ENCODE measurements at regions not wholly inside any gene's neighbourhood (a gene's known extent, or its start where the extent isn't known, plus 50 kb on each side); places are given as distances from the start of the nearest gene placed in this dataset.
"Not testable (repeated sequence)": the region's sequence is repeated elsewhere in the genome, so short reads cannot be mapped to it uniquely, and the experiment has no call there.

DNA sequence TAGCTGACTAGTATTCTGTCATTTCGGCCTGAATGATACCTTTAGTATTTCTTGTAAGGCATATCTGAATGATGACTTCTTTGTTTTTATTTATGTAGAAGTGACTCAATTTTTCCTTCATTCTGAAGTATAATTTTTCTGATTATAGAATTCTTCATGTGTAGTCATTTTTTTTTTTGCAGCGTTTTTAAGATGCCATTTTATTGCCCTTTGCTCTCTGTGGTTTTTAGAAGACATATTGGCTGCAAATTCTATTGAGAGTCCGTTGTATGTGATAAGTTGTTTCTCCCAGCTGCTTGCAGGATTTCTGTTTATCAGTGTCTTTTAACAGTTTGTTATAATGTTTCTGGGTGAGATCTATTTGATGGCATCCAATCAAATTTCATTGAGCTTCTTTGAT lies 1224.8 kb downstream of the JRKL start:
- no peak for DNase-seq

- DNase-seq, result no peak
Measured at GRCh38 chr11:97615546-97615945, 1225.7 kb downstream of the JRKL start.

GRCh38 chr11:97617031-97617430 lies 1227.2 kb downstream of the JRKL start:
- no peak for DNase-seq

DNA sequence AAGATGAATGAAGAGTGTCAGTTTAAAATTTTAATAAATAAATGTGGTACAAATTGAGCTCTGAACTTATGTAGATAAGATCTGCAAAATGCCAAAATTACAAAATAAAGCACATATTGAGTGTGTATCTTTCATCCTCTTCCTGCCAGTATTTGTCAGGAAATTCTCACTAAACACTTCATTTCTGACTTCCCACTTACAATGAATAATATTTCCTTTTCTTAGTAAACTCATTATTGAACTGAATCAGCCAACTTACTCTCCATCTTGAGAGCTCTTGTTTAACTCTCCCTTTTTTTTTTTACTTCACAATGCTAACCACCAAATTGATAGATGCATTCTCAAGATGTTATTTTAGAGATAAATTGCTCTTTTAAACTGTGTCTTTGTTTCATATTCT lies 1230.2 kb downstream of the JRKL start:
- DNase-seq, result no peak

- DNase-seq, result no peak
Measured at GRCh38 chr11:97621282-97621681, 1231.5 kb downstream of the JRKL start.

- no peak for DNase-seq
Measured at GRCh38 chr11:97622795-97623194, 1233.0 kb downstream of the JRKL start.

- DNase-seq, result not testable (repeated sequence)
Measured at GRCh38 chr11:97636741-97637140, 1246.9 kb downstream of the JRKL start.

- no peak for DNase-seq
Measured at GRCh38 chr11:97637701-97638100, 1247.9 kb downstream of the JRKL start.

DNA sequence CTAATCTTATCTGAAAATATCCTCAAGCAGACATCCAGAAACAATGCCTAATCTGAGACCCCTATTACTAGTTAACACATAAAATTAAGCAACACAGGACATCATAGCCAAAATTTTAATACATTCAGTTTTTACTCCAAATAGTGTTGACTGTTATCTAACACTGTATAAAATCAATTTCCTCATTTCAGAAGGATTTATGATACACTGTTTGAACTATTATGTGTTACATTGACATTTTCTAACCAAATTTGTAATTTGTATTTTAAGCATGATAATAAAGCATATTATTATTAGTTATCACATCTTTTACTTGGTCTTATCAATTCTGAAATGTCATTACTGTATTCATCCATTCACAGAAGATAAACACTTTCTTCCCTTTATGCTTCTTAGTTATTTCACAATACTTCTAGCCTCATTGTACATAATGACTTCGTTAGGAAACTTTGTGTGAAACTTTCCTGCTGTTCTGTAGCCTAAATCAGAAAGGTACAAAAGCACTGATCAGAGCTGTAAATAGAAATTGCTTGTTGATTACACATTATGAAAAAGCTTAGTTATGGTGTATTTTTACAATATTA lies 1248.9 kb downstream of the JRKL start:
- DNase-seq, result no peak

DNA sequence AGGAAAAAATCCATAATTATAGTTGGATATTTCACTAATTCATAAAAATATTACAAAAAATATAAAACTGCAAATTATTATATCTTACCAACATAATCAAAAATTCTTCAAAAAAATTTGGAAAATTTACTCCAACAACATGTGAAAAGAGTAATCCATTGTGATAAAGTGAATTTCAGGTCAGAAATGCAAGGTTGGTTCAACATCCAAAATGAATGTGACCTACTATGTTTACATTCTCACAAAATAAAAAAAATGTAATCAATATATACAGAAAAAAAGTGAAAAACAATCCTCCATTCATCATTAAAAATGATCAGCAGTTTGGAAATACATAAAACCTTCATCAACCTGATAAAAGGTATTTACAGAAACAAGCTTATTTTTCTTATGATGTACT lies 1252.2 kb downstream of the JRKL start:
- DNase-seq, result no peak

DNA sequence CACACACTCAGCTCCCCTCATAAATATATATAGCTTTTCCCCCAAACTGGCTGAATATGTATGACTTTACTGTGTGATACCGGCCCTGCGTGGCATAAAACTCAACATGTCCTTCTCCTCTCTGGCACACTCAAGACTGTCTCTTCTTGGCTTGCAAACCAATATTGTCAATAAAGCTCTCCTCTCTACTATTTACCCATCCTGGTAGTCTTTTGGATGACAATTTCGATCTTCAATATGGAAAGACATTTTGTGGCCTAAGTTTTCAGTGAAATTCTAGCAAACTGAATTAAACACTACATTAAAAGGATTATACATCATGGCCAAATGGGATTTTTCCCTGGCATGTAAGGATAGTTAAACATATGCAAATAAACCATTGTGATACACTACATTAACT lies 1255.9 kb downstream of the JRKL start:
- DNase-seq, result no peak

- no peak for DNase-seq
Measured at GRCh38 chr11:97656356-97656755, 1266.5 kb downstream of the JRKL start.

DNA sequence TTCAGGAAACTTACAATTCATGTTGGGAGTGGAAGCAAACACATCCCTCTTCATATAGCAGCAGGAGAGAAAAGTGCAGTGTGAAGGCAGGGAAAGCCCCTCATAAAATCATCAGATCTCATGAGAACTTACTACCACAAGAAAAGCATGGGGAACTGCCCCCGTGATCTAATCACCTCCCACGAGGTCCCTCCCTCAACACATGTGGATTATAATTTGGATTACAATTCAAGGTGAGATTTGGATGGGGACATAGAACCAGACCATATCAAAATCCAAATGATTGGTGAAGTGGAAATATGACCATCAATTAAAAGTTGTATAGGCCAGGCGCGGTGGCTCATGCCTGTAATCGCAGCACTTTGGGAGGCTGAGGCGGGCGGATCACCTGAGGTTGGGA lies 1268.0 kb downstream of the JRKL start:
- DNase-seq, result no peak

GRCh38 chr11:97667057-97667456 lies 1277.2 kb downstream of the JRKL start:
- DNase-seq, result no peak

- DNase-seq, result no peak
Measured at GRCh38 chr11:97683733-97684132, 1293.9 kb downstream of the JRKL start.

DNA sequence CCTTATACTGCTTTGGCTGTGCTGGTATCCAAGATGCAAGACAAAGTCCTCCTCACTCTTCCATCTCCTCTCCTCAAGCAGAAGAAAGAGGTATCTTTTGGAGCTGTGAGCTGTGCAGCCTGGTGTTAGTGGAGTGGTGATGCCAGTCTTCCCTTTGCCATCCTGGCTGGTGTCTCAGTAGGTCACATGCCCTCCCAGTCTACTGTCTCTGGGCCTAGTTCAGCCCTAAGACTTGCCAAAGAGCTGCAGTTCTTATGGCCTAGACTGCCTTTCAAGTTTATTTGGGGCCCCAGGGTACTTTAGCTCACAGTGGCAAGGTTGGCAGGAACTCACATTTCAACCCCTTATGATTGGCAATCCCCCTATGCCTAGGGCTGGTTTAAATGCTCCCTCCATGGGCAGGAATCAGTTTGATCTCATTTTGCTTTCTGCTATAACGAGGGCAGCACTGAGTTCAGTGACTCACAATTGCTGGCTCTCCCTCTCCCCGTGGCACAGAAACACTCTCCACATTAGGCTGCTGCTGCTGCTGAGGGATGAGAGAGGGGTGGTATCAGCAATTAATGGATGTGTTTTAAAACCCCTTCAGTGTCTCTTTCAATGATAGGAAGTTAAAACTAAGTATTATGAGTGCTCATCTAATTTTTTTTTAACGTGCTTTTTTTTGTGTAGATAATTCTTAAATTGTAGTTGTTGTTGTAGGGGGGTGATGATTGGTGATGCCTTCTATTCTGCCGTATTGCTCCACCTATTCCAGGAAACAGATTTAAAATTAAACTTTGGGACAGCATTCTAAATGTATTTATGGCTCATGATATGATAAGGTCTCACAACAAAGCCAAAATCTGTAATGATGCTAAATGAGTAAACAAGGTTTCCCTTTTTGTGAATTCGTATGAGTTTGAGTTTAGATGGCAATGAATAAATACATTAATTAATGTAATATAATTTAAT lies 1295.0 kb downstream of the JRKL start:
- no peak for DNase-seq

DNA sequence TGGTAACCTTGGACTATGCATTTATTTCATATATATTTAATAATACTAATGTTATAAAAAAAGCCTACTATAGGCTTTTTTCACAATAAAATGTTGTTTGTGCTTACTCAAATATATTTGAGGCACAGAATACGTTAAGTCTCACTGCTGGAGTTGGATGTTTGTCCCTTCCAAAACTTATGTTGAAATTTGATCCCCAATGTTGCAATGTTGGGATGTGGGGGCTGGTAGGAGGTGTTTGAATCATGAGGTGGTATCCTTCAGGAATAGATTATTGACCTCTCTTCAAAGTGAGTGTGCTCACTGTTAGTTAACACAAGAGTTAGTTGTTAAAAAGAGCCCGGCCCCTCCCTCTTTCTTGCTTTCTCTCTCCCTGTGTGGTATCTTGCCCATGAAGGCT lies 1295.9 kb downstream of the JRKL start:
- DNase-seq, result no peak

DNA sequence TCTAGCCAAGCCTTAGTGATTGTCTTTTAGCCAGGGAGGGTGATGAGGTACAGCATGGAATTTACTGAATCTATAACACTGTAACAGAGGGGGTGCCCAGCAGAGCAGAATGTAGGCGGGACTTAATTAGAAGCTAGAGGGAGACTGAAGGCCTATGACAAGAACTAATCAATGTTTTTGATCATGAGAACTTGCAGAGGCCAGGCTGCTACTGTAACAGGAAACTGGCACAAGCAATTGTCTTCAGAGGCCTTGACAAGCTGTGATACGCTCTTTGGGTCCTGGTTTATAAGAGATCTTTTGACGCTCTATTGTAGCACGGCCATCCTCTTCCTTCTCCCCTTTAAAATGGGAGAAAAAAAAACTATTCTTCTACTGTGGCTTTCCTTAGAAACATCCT lies 1297.3 kb downstream of the JRKL start:
- DNase-seq, result no peak

DNA sequence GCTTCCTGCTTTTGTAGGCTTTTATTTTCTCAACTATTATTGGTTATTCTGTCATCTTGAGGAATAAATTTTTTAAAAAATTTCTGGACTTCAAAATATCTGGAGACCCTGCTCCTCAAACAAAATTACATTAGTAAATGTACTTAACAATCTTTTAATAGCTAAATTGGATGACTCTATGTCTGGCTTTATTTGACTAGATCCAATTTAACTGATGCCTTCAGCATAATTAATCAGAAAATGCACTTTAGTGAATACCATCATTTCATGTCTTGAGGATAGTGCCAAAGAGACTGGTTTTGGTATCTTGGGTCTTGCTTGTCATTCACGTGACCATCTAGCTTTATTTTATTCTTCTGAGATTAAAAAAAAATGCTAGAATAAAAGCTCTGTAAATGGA lies 1301.2 kb downstream of the JRKL start:
- DNase-seq, result no peak

DNA sequence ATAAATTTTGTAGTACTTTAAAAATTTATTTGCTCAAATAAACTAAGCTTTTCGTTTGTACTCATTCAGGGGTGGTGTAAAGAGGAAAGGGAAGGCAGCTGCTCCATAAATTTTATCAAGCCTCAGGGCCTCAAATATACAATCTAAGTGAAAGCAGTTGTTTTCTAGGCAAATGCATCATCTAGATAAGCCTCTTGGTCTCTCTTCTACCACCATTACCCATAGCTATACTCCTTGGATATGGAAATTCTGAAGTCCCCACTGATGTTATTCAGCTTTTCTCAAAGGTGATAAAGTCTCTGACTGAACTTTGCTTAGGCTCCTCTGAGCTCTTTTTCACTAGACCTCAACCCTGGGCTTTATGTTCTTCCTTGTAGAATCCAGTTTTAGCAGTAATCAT lies 1313.1 kb downstream of the JRKL start:
- no peak for DNase-seq

DNA sequence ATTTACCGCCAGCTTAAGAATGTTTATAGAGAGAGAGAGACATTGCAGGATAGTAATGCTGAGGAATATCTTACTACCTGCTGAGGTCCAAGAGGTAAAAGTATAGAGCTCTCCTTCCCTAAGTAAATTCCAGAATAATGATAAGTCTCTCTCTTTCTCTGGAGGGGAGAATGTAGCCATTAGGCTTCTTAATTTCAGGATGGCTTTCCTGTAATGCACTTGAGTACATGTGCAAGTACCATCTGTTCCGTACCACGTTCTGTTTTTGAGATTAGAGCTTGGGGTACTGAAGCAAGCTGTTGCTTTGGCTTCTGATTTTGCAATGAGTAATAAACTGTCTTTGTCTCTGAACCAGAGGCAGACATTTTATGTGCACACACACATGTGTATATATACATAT lies 1314.0 kb downstream of the JRKL start:
- DNase-seq, result no peak

DNA sequence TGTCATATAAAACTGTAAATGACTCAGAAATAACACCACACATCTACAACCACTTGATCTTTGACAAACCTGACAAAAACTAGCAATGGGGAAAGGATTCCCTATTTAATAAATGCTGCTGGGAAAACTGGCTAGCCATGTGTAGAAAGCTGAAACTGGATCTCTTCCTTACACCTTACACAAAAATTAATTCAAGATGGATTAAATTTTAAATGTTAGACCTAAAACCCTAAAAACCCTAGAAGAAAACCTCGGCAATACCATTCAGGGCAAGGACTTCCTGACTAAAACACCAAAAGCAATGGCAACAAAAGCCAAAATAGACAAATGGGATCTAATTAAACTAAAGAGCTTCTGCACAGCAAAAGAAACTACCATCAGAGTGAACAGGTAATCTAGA lies 1315.3 kb upstream of the CNTN5 start:
- DNase-seq, result not testable (repeated sequence)

DNA sequence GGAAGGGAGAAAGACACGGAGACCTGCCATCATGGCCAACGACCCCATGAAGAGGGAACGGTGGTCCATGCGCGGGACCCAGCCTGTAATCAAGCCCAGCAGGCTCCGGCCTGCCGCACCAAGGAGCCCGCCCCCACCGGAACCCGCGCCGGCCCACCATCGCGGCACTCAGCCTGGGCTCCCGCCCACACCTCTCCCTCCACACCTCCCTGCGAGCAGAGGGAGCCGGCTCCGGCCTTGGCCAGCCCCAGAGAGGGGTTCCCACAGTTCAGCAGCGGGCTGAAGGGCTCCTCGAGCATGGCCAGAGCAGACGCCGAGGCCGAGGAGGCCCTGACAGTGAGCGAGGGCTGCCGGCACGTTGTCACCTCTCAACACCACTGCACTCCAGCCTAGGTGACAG lies 1302.8 kb upstream of the CNTN5 start:
- no peak for DNase-seq

GRCh38 chr11:97722065-97722464 lies 1298.7 kb upstream of the CNTN5 start:
- DNase-seq, result no peak

DNA sequence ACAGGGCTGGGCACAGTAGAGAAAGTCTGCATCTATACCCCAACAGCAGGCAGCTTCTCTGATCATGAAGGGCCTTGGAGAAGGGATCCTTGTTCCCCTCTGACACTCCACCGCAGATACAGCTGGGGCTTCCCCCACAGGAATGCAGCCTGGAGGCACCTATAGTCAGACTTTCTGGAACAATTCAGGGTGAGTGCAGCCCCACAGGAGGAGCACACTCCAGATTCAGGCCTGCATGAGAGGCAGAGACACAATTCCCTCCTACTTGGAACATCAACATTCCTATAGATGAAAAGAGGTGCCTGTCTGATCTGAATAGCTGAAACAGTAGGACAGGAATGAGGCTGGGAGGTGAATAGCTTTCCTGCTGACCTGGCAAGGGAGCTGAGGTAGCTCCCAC lies 1298.0 kb upstream of the CNTN5 start:
- DNase-seq, result no peak
